Fibroblast of skin of scalp (primary cell): ENCODE measurements at regions not wholly inside any gene's neighbourhood (a gene's known extent, or its start where the extent isn't known, plus 50 kb on each side); places are given as distances from the start of the nearest gene placed in this dataset.
"Not testable (repeated sequence)": the region's sequence is repeated elsewhere in the genome, so short reads cannot be mapped to it uniquely, and the experiment has no call there.

Source experiments
- DNase-seq: peaks from one replicate; pipeline ENCODE4 v3.0.0-alpha.2; 2013

DNA sequence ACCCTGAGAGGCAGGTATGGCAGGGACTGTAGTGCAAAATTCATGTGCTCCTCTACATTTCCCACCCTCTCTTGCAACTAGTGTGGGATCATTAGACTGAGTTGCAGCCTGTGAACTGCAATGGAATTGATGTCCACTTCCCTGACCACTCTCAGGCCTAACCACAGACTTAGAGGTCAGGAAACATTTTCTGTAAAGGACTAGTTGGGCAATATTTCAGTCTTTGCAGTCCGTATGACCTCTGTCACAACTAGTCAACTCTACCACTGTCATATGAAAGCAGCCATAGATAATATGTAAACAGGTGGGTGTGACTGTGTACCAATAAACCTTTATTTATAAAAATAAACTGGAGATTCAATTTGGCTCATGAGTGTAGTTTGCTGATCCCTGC is 134.4 kb upstream of the TOP1 start:
- no peak for DNase-seq

GRCh38 chr20:40895182-40895581 is 133.4 kb upstream of the TOP1 start:
- DNase-seq = no peak

DNA sequence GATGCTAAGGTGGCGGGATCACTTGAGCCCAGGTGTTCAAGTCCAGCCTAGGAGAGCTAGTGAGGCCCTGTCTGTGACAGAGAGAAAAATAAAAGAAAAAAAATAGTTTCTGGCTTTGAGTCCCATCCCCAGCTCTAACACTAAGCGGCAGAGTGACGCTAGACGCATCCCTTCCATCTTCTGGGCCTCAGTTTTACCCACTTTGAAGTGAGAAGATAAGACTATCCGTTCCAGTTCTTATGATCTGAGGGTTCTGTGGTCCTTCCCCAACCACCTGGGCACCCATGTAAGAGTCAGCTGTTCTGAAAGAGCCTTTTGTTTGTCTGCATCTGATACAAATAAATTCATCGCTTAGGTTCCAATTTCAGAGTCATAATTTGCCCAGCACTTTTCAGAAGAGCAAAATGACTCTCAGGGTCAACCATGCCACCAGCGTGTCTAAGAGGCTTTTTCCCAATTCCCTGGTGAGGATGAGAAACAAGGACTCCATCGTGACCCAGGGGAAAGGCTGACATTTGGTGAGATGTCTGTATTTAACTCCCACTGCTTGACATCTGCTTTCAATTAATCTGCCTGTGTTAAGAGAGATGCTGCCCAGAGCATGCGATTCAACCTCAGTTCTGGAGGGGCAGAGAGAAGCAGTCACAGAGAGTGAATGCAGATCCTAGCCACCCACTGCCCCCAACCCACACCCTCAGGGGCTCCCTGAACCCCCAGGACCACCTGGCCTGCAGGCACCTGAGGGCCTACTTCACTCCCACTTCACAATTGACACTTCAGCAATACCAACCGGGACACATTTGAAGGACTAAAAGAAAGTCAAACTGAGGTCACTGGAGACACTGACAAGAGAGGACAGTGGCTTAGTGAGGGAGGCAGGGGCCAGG is 131.6 kb upstream of the TOP1 start:
- DNase-seq = peak; percentile 78

GRCh38 chr20:40899344-40899743 is 129.3 kb upstream of the TOP1 start:
- DNase-seq = no peak

DNA sequence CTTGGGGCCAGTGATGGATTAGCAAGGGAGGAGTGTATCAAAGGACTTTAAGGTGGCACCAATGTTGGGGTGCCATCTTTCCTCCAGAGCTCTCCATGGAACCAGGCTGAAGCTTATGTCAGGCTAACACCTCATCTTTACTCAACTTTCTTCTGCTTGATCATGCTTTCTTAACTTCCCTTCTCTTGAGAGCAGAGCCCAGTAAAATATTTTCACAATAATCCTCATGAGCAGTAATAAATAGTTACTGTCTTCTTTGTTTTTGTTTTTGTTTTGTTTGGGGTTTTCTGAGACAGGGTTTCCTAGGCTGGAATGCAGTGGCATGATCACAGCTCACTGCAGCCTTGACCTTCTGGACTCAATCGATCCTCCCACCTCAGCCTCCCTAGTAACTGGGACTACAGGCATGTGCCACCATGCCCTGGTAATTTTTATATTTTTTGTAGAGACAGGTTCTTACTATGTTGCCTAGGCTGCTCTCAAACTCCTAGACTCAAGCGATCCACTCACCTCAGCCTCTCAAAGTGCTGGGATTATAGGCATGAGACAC is 127.9 kb upstream of the TOP1 start:
- no peak for DNase-seq

DNA sequence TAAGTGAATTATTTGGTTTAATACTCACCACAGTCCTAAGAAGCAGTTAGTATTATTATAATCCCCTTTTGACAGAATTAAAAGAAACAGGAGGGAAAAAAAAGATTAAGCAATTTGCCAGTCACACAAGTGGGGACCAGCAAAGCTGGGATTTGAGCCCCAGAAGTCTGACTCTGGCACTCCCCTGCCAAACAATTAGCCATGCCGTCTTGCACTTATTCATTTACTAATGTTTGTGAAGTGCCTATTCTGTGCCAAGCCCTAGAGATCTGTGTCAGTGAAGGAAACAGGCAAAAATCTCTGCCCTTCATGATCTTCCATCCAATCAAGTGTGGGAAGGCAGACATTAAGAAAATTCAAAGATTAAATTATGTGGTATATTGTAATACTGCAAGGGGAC is 126.0 kb upstream of the TOP1 start:
- DNase-seq = no peak

GRCh38 chr20:40908309-40908708 is 120.3 kb upstream of the TOP1 start:
- DNase-seq = no peak

DNA sequence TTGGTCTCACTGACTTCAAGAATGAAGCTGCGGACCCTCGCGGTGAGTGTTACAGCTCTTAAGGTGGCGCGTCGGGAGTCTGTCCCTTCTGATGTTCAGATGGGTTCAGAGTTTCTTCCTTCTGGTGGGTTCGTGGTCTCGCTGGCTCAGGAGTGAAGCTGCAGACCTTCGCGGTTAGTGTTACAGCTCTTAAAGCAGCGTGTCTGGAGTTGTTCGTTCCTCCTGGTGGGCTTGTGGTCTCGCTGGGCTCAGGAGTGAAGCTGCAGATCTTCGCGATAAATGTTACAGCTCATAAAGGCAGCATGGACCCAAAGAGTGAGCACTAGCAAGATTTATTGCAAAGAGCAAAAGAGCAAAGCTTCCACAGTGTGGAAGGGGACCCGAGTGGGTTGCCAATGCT is 119.1 kb upstream of the TOP1 start:
- DNase-seq = not testable (repeated sequence)

DNA sequence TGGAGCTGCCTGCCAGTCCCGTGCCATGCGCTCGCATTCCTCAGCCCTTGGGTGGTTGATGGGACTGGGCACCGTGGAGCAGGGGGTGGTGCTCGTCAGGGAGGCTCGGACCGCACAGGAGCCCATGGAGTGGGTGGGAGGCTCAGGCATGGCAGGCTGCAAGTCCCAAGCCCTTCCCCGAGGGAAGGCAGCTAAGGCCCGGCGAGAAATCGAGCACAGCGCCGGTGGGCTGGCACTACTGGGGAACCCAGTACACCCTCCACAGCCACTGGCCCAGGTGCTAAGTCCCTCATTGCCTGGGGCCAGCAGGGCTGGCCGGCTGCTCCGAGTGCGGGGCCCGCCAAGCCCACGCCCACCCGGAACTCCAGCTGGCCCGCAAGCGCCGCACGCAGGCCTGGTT is 118.2 kb upstream of the TOP1 start:
- not testable (repeated sequence) for DNase-seq

DNA sequence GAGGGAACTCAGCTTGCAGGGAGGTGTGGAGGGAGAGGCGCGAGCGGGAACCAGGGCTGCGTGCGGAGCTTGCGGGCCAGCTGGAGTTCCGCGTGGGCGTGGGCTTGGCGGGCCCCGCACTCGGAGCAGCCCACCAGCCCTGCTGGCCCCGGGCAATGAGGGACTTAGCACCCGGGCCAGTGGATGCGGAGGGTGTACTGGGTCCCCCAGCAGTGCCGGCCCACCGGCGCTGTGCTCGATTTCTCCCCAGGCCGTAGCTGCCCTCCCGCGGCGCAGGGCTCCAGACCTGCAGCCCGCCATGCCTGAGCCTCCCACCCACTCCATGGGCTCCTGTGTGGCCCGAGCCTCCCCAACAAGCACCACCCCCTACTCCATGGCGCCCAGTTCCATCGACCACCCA is 117.5 kb upstream of the TOP1 start:
- not testable (repeated sequence) for DNase-seq

GRCh38 chr20:40913224-40914185 is 115.1 kb upstream of the TOP1 start:
- no peak for DNase-seq

DNA sequence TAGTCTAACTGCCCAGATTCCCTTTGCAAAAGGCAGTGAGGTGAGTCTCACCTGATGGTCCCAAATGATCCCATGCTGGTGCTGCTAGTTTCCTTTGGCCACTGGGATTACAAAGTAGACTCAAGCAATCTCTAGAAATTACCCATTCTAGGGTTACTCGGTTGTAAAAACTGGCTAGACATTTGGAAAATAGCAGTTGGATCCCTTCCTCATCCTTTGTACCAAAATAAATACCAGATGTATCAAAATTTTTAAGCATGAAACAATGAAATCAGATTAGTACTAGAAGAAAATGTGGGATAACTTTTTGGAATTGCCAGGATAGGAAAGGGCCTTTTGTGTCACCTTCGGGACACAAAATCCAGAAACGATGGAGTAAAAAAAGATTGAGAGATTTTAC is 112.9 kb upstream of the TOP1 start:
- DNase-seq = no peak

- DNase-seq = no peak
Measured at GRCh38 chr20:40916276-40916675, 112.3 kb upstream of the TOP1 start.

DNA sequence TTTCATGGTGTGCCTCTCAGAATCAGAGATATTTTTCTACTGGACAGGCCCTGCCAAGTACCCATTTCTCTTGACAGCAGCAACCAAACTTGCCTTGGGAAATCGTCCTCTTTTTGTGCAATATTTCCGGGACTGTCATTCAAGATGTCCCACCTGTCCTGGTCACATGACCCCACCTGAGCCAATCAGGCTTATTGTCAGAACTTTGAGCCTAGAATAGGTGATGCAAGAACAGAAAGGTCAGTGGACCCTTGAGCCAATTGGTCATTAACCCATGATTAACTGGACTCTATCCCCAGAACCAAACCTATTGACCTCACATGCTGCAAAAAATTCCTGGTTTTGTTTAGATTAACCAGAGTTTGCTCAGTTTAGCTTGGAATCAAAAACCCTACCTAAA is 108.3 kb upstream of the TOP1 start:
- no peak for DNase-seq

DNA sequence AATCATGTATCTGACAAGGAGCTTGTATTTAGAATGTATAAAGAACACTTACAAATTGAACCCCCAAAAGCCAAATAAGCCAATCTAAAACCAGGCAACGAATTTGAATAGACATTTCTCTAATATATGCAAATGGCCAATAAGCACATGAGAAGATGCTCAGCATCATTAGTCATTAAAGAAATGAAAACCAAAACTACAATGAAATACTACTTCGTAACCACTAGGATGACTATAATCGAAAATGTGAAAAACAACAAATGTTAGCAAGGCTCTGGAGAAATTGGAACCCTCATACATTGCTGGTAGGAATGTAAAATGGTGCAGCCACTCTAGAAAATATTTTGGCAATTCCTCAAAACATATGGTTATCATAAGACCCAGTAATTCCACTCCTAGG is 105.8 kb upstream of the TOP1 start:
- DNase-seq = no peak

- no peak for DNase-seq
Measured at GRCh38 chr20:40925829-40926510, 102.7 kb upstream of the TOP1 start.

DNA sequence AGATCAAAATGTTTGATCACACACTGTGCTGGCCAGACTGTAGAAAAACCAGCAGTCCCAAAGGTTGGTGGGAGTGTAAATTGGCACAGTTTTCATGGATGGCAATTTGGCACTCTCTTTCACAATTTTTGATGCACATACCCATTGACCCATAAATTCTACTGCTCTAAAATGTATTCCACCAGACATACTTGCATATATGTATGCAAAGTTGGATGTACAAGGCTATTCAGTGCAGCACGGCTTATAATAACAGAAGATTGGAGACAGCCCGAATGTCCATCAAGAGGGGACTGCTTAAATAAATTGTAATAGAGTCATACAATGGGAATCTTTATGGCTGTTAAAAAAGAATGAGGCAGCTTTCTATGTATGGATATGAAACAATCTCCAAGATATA is 101.7 kb upstream of the TOP1 start:
- no peak for DNase-seq

GRCh38 chr20:40930561-40930960 is 98.1 kb upstream of the TOP1 start:
- DNase-seq = no peak

- DNase-seq = no peak
Measured at GRCh38 chr20:40931410-40932044, 97.1 kb upstream of the TOP1 start.

- no peak for DNase-seq
Measured at GRCh38 chr20:40932436-40932835, 96.2 kb upstream of the TOP1 start.

DNA sequence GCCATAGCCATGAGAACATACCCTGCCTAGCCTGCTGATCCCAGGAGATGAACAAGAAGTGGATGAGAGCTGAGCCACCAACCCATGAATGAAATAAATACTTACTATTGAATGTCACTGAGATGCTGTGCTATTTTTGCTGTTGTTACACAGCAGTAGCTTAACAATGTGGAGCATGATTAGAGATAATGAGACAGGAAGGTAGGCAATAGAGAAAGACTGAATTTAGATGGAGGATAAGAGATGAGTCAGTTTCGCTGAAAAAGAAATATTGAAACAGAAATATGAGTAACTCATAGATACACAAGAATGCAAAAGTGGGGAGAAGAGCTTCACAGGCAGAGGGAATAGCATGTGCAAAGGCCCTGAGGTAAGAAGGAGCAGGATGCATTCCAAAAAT is 94.9 kb upstream of the TOP1 start:
- DNase-seq = no peak

DNA sequence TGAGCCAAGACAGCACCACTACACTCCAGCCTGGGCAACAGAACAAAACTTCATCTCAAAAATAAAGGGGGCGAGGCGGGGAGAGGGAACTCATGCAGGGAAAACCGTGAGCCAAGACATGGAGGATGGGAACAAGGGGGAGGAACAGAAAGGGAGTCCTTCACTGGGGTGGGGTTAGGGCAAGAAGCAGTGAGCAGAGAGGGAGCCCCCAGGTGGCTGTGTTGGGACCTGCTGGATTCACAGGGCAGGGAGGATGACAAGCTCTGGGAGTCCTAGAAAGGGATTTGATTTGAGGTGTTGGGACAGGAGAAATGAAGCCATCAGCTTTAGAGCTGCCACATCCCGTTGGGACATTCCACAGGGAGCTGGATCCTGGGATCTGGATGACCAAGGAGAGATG is 90.6 kb upstream of the TOP1 start:
- no peak for DNase-seq
